Skeletal muscle satellite cell (primary cell): ENCODE measurements at regions not wholly inside any gene's neighbourhood (a gene's known extent, or its start where the extent isn't known, plus 50 kb on each side); places are given as distances from the start of the nearest gene placed in this dataset.

Source experiments
- H3K27me3 ChIP-seq: 2 replicates; pipeline ENCODE4 v1.7.0; 2013; ENCODE audit warnings: low read length; ENCODE audit not compliant: control insufficient read depth, insufficient read depth
- H3K36me3 ChIP-seq: 2 replicates; pipeline ENCODE4 v1.7.0; 2013; ENCODE audit warnings: mild to moderate bottlenecking, control low read depth, low read length; ENCODE audit not compliant: insufficient read depth
- H3K4me1 ChIP-seq: 2 replicates; pipeline ENCODE4 v1.7.0; 2013; ENCODE audit warnings: low read length; ENCODE audit not compliant: control insufficient read depth, insufficient read depth
- H3K4me2 ChIP-seq: 2 replicates; pipeline ENCODE4 v1.7.0; 2013; ENCODE audit warnings: mild to moderate bottlenecking, low read length
- H3K4me3 ChIP-seq: 2 replicates; pipeline ENCODE4 v1.7.0; 2013; ENCODE audit warnings: low read length
- H3K9ac ChIP-seq: 2 replicates; pipeline ENCODE4 v1.7.0; 2013; ENCODE audit warnings: mild to moderate bottlenecking, low read depth, low read length, moderate library complexity
- H3K9me3 ChIP-seq: replicated peaks from 2 replicates; pipeline ENCODE4 v1.7.0; 2013; ENCODE audit warnings: mild to moderate bottlenecking, control low read depth, low read length

- peak overlapping the region; percentile 96 for H3K9ac ChIP-seq
- H3K9me3 ChIP-seq = no peaks in the 10 kb centered on the region
- peak overlapping the region; percentile 93 for H3K4me2 ChIP-seq
- no peaks in the 10 kb centered on the region for H3K27me3 ChIP-seq
- H3K4me3 ChIP-seq = peak overlapping the region; percentile 99
- no peaks in the 10 kb centered on the region for H3K36me3 ChIP-seq
- H3K4me1 ChIP-seq = peaks cover 20% of the 10 kb centered on the region
Observed at GRCh38 chr9:36487482-36488388, 85.0 kb upstream of the MELK start.

DNA sequence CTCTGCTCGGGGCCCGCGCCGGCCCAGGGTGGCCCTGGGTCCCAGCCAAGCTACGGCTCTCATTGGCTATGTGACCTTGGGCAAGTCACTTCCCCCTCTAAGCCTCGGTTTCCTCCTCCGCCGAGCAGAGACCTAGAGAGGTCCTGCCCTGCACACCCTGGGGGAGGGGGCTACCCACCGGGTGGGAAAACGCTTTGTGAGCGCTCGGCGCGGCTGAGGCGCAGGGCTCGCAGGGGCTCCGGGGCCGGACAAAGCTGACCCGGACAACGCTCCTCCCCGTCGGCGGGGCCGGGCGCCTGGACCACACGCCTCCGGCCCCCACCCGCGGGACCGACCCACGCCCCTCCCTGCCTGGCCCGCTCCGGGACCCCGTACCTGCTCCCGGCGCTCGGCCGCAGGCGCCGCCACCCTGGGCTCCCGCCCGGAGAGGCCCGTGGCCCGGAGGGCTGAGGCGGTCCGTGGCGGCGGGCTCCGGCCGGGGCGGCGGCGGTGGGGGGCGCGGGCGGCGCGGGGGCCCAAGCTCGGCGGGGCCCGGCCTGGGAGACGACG lies 85.7 kb upstream of the MELK start:
- peaks cover 20% of the 10 kb centered on the region for H3K4me1 ChIP-seq

GRCh38 chr9:36486329-36486932 lies 86.3 kb upstream of the MELK start:
- peak overlapping the region; percentile 99 for H3K4me3 ChIP-seq
- H3K27me3 ChIP-seq = no peaks in the 10 kb centered on the region
- H3K9me3 ChIP-seq = no peaks in the 10 kb centered on the region

More for the DNA sequence above, 85.7 kb upstream of the MELK start:
- no peaks in the 10 kb centered on the region for H3K27me3 ChIP-seq
- no peaks in the 10 kb centered on the region for H3K36me3 ChIP-seq
- peak overlapping the region; percentile 99 for H3K4me3 ChIP-seq
- H3K9ac ChIP-seq = peak overlapping the region; percentile 93
- H3K9me3 ChIP-seq = no peaks in the 10 kb centered on the region
- peak overlapping the region; percentile 99 for H3K4me2 ChIP-seq

GRCh38 chr9:36485647-36486328 lies 85.7 kb upstream of the RNF38 start:
- H3K36me3 ChIP-seq = no peaks in the 10 kb centered on the region
- H3K9ac ChIP-seq = peak overlapping the region; percentile 93
- no peaks in the 10 kb centered on the region for H3K27me3 ChIP-seq
- peaks cover 20% of the 10 kb centered on the region for H3K4me1 ChIP-seq
- peak overlapping the region; percentile 99 for H3K4me3 ChIP-seq
- no peaks in the 10 kb centered on the region for H3K9me3 ChIP-seq
- H3K4me2 ChIP-seq = peak overlapping the region; percentile 99

More at GRCh38 chr9:36486329-36486932, 86.3 kb upstream of the MELK start:
- Histone ChIP-seq H3K4me1 (peaks cover 20% of the 10 kb centered on the region), H3K36me3 (no peaks in the 10 kb centered on the region), H3K9ac (peak overlapping the region; percentile 93), H3K4me2 (peak overlapping the region; percentile 99)

- H3K36me3 ChIP-seq = no peaks in the 10 kb centered on the region
- peaks cover 23% of the 10 kb centered on the region for H3K4me1 ChIP-seq
- H3K9me3 ChIP-seq = no peaks in the 10 kb centered on the region
- H3K4me2 ChIP-seq = no peak overlapping the region
- H3K27me3 ChIP-seq = no peaks in the 10 kb centered on the region
- H3K4me3 ChIP-seq = no peak overlapping the region
- no peak overlapping the region for H3K9ac ChIP-seq
Observed at GRCh38 chr9:36484124-36484523, 84.1 kb upstream of the RNF38 start.

- H3K9me3 ChIP-seq = no peaks in the 10 kb centered on the region
- H3K36me3 ChIP-seq = no peaks in the 10 kb centered on the region
- peaks cover 5% of the 10 kb centered on the region for H3K4me1 ChIP-seq
- no peaks in the 10 kb centered on the region for H3K27me3 ChIP-seq
- H3K9ac ChIP-seq = no peak overlapping the region
- H3K4me2 ChIP-seq = no peak overlapping the region
- H3K4me3 ChIP-seq = no peak overlapping the region
Observed at GRCh38 chr9:36479101-36479500, 79.0 kb upstream of the RNF38 start.

DNA sequence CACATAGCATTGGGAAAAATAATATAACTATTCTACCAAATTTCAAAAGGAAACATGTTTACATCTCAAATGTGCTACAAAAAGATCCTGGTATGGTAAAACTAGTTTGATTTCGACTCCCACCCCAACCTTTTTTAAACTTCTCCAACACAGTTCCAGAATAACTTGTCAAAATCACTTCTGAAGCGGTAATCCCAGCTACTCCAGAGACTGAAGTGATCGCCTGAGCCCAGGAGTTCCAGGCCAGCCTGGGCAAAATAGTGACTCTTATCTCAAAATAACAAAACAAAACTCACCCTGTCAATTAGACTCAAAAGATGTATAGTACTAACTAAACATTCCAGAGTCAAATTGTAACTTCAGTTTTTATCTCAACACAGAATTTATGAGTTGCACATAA lies 71.3 kb upstream of the RNF38 start:
- Histone ChIP-seq H3K27me3 (no peaks in the 10 kb centered on the region), H3K4me2 (peak overlapping the region; percentile 91), H3K36me3 (no peaks in the 10 kb centered on the region), H3K4me3 (peak overlapping the region; percentile 65), H3K9me3 (no peaks in the 10 kb centered on the region), H3K9ac (peak overlapping the region; percentile 64), H3K4me1 (peaks cover 3% of the 10 kb centered on the region)

GRCh38 chr9:36470643-36471290 lies 70.7 kb upstream of the RNF38 start:
- H3K27me3 ChIP-seq = no peaks in the 10 kb centered on the region
- H3K4me2 ChIP-seq = peak overlapping the region; percentile 91
- H3K4me3 ChIP-seq = peak overlapping the region; percentile 65
- no peaks in the 10 kb centered on the region for H3K9me3 ChIP-seq
- no peaks in the 10 kb centered on the region for H3K36me3 ChIP-seq
- peak overlapping the region; percentile 64 for H3K9ac ChIP-seq
- H3K4me1 ChIP-seq = peaks cover 3% of the 10 kb centered on the region

- no peak overlapping the region for H3K4me3 ChIP-seq
- H3K36me3 ChIP-seq = no peaks in the 10 kb centered on the region
- no peak overlapping the region for H3K4me2 ChIP-seq
- H3K4me1 ChIP-seq = no peaks in the 10 kb centered on the region
- H3K27me3 ChIP-seq = no peaks in the 10 kb centered on the region
- H3K9ac ChIP-seq = no peak overlapping the region
- no peaks in the 10 kb centered on the region for H3K9me3 ChIP-seq
Observed at GRCh38 chr9:36463467-36463866, 63.4 kb upstream of the RNF38 start.

GRCh38 chr9:36462245-36462644 lies 62.2 kb upstream of the RNF38 start:
- Histone ChIP-seq H3K9me3 (no peaks in the 10 kb centered on the region), H3K9ac (no peak overlapping the region), H3K4me1 (no peaks in the 10 kb centered on the region), H3K4me2 (no peak overlapping the region), H3K27me3 (no peaks in the 10 kb centered on the region), H3K4me3 (no peak overlapping the region), H3K36me3 (no peaks in the 10 kb centered on the region)

DNA sequence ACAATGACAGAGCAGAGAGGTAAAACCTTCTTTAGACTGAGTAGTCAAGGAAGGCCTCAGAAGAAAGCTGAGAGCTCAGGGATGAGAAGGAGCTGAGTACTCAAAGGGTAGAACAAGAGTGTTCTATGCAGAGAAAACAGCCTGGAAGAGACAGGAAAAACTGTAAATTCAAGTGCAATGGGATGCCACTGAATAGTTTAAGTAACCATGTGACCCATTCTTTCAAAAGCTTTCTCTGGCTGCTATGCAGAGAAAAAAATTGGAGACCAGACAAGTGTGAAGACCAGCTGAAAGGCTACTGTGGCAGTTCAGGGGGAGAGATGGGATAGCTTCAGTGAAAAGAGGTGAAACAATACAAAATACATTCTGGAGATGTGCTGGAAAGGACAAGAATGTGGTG lies 61.3 kb upstream of the RNF38 start:
- H3K4me1 ChIP-seq = peaks cover 7% of the 10 kb centered on the region
- H3K4me2 ChIP-seq = no peak overlapping the region
- H3K36me3 ChIP-seq = no peaks in the 10 kb centered on the region
- no peak overlapping the region for H3K9ac ChIP-seq
- H3K4me3 ChIP-seq = no peak overlapping the region
- no peaks in the 10 kb centered on the region for H3K9me3 ChIP-seq
- no peaks in the 10 kb centered on the region for H3K27me3 ChIP-seq
